Heart left ventricle (tissue), 13 donors: ENCODE measurements at regions not wholly inside any gene's neighbourhood (a gene's known extent, or its start where the extent isn't known, plus 50 kb on each side); places are given as distances from the start of the nearest gene placed in this dataset.

Source experiments
- POLR2A ChIP-seq, 2 donors: fragments of 450-650 bp; IDR thresholded peaks; one replicate each; pipeline ENCODE4 v1.6.1; 2017; ENCODE audit warnings: antibody characterized with exemption in 2 of 2, mild to moderate bottlenecking in 2 of 2, moderate library complexity in 2 of 2
- TF ChIP-seq, protein P1 (sequence below), 12 donors: fragments of 200-600 bp; sonication (generic) in 4 of 12; IDR thresholded peaks; one replicate each; pipeline versions ENCODE4 v1.5.0 to v1.8.0; 2018 to 2022; ENCODE audit warnings: antibody characterized with exemption in 12 of 12, mild to moderate bottlenecking in 5 of 12
- donor health status: ischemic (EF 13 %, LVEDD 7.1; RV severe dilation, severe dysfunction).
- donor health status: DM: no; HTN: yes; CAD: no.
- donor health status: DM: no; HTN: no; CAD: no.
- donor health status: ischemic (EF 25% LVEDD 6.9; RV normal size, moderate dysfunction).
- donor health status: ischemic (EF 25% LVEDD 5.7; RV mildly dilated, moderate dysfunction).
- donor health status: ischemic (EF 35%, LVEDD 5.7; RV mildly dilated, moderate dysfunction).
- donor health status: nonischemic (EF 11% LVEDD 7.7; RV severe dilation, severe dysfunction).
- donor health status: DM: yes; HTN: yes; CAD: no.
- donor health status: PGD.
- donor health status: ischemic (EF 29% LVEDD 5.4; RV normal size, mild dysfunction).
- donor health status: nonischemic (EF 23%, LVEDD 6.1; RV moderate dilation, normal function).

DNA sequence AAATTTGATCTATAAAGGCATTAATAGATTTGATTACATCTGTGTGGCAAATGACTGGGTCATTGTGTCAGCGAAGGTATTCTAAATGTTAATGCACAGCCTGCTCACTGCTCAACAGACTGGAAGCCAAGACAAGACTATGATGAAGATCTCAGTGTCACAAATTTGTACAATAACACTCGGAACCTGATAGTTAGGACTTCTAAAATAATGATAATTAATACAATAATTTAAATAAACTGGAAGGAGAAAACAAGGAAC is 217.4 kb downstream of the CENPC start:
- TF ChIP-seq, protein P1, sequence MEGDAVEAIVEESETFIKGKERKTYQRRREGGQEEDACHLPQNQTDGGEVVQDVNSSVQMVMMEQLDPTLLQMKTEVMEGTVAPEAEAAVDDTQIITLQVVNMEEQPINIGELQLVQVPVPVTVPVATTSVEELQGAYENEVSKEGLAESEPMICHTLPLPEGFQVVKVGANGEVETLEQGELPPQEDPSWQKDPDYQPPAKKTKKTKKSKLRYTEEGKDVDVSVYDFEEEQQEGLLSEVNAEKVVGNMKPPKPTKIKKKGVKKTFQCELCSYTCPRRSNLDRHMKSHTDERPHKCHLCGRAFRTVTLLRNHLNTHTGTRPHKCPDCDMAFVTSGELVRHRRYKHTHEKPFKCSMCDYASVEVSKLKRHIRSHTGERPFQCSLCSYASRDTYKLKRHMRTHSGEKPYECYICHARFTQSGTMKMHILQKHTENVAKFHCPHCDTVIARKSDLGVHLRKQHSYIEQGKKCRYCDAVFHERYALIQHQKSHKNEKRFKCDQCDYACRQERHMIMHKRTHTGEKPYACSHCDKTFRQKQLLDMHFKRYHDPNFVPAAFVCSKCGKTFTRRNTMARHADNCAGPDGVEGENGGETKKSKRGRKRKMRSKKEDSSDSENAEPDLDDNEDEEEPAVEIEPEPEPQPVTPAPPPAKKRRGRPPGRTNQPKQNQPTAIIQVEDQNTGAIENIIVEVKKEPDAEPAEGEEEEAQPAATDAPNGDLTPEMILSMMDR (IDR thresholded peaks at IDR 0.05): no peak
- TF ChIP-seq POLR2A (IDR thresholded peaks at IDR 0.05): no peak
